GM12892 (cell line): ENCODE measurements at regions not wholly inside any gene's neighbourhood (a gene's known extent, or its start where the extent isn't known, plus 50 kb on each side); places are given as distances from the start of the nearest gene placed in this dataset.

ENCODE experiments used
- POLR2A ChIP-seq: IDR thresholded peaks from 2 replicates; pipeline ENCODE4 v1.6.1; 2011; ENCODE audit warnings: low read depth, low read length, control low read depth
- TAF1 ChIP-seq: IDR thresholded peaks from 2 replicates; pipeline ENCODE4 v1.6.1; 2011; ENCODE audit warnings: low read depth, mild to moderate bottlenecking, control low read depth, low read length, borderline replicate concordance

DNA sequence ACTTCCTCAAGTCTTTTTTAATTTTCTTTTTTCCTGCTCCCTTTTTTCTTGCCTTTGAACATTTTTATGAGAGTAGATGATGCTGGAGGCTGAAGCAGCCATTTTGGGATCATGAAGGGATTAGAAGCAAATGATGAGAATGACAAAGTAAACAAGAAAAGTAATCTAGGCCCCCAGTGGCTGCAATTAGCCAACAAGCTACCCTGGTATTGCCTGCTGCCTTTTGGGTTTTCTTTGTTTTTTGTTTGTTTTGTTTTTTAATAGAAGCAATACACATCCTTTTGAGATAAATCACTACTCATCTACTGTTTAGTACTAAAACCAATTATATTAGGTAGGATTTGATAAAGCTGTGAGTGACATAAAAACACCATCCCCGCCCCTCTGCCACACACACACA, 280.7 kb upstream of the ADGRL2 start:
- TF ChIP-seq TAF1 (no peak), POLR2A (no peak)
